CD4-positive, alpha-beta T cell (primary cell): ENCODE measurements at regions not wholly inside any gene's neighbourhood (a gene's known extent, or its start where the extent isn't known, plus 50 kb on each side); places are given as distances from the start of the nearest gene placed in this dataset.

Experiments
- ATAC-seq: fragments of 200-7000 bp; cut with Tn5 transposase; one replicate; pipeline ENCODE4 v1.10.0; 2022; ENCODE audit warnings: mild to moderate bottlenecking; ENCODE audit not compliant: poor library complexity
- CTCF ChIA-PET: fragments of 350-600 bp; sonication (Branson Sonifier 250); formaldehyde crosslinking; loops from one replicate; lab custom pipeline; 2021; ENCODE audit warnings: antibody characterized with exemption, inconsistent platforms; lab: Charles Lee
- POLR2A ChIA-PET: fragments of 350-600 bp; sonication (Branson Sonifier 250); formaldehyde crosslinking; loops from one replicate; lab custom pipeline; 2021; ENCODE audit warnings: antibody characterized with exemption, inconsistent platforms; lab: Charles Lee
- DNase-seq, 14 experiments: peaks; one replicate each; pipeline ENCODE4 v3.0.0-alpha.2; 2013 to 2020; ENCODE audit warnings: mixed read lengths in 2 of 14
- H3K27ac ChIP-seq, 2 donors: one replicate each; pipeline versions ENCODE4 v1.5.1 to v1.7.0; 2013; ENCODE audit warnings: low read length in 2 of 2, low read depth in 1 of 2, mild to moderate bottlenecking in 1 of 2
- H3K27me3 ChIP-seq, 2 experiments: 1 replicate in 1 of 2; 2 replicates in 1 of 2; pipeline versions ENCODE4 v1.6.1 to v1.7.0; 2013; ENCODE audit warnings: low read length in 2 of 2, control low read depth in 1 of 2, mild to moderate bottlenecking in 1 of 2, moderate library complexity in 1 of 2; ENCODE audit not compliant: insufficient read depth in 2 of 2, control insufficient read depth in 1 of 2
- H3K36me3 ChIP-seq: one replicate; pipeline ENCODE4 v1.6.1; 2013; ENCODE audit warnings: low read length, control low read depth; ENCODE audit not compliant: insufficient read depth
- H3K4me1 ChIP-seq: one replicate; pipeline ENCODE4 v1.6.1; 2013; ENCODE audit warnings: low read length, control low read depth; ENCODE audit not compliant: insufficient read depth
- H3K4me3 ChIP-seq: one replicate; pipeline ENCODE4 v1.5.1; 2013; ENCODE audit warnings: mild to moderate bottlenecking, low read length, moderate library complexity
- H3K9me3 ChIP-seq, 2 experiments: 1 replicate in 1 of 2; 2 replicates in 1 of 2; pipeline versions ENCODE4 v1.6.1 to v1.7.0; 2013; ENCODE audit warnings: low read length in 2 of 2, mild to moderate bottlenecking in 2 of 2, control low read depth in 1 of 2, moderate library complexity in 1 of 2; ENCODE audit not compliant: control insufficient read depth in 1 of 2, insufficient read depth in 1 of 2
- H3K27ac Mint-ChIP-seq: one replicate; pipeline ENCODE4 v1.8.0; 2020; ENCODE audit warnings: mixed read lengths
- H3K27me3 Mint-ChIP-seq: one replicate; pipeline ENCODE4 v1.8.0; 2021; ENCODE audit warnings: mixed read lengths
- H3K36me3 Mint-ChIP-seq: one replicate; pipeline ENCODE4 v1.8.0; 2021; ENCODE audit warnings: low read depth, mixed read lengths
- H3K4me1 Mint-ChIP-seq: one replicate; pipeline ENCODE4 v1.8.0; 2021; ENCODE audit warnings: low read depth, mixed read lengths
- H3K4me3 Mint-ChIP-seq: one replicate; pipeline ENCODE4 v1.8.0; 2020; ENCODE audit warnings: mild to moderate bottlenecking, mixed read lengths
- H3K9me3 Mint-ChIP-seq: one replicate; pipeline ENCODE4 v1.8.0; 2020; ENCODE audit warnings: mixed read lengths
- CTCF ChIP-seq: fragments of 200-600 bp; IDR thresholded peaks from one replicate; pipeline ENCODE4 v1.8.0; 2022; ENCODE audit warnings: antibody characterized with exemption, mild to moderate bottlenecking
- intact Hi-C, 2 experiments: fragments of 100-400 bp; cut with DNase I in 1 of 2; cut with micrococcal nuclease in 1 of 2; formaldehyde crosslinking; loops; one replicate each; pipeline versions ENCODE4 v1.15.1 to v1.9.0; 2023 to 2025; cut with DNase I, micrococcal nuclease

- no peak for DNase-seq
- no peaks in the 10 kb centered on the region for H3K4me1 Mint-ChIP-seq
- no peak for TF ChIP-seq CTCF
- no peak overlapping the region for H3K27ac ChIP-seq
- H3K27me3 ChIP-seq: peaks cover 0 to 12% of the 10 kb centered on the region in 2 experiments
- H3K27me3 Mint-ChIP-seq: peaks cover 28% of the 10 kb centered on the region
- H3K9me3 ChIP-seq: no peaks in the 10 kb centered on the region
- no peaks in the 10 kb centered on the region for H3K36me3 ChIP-seq
- no peaks in the 10 kb centered on the region for H3K9me3 Mint-ChIP-seq
- H3K36me3 Mint-ChIP-seq: no peaks in the 10 kb centered on the region
- ATAC-seq: no peak
- intact Hi-C loops: no loop called here
- no peak overlapping the region for H3K27ac Mint-ChIP-seq
- no peak overlapping the region for H3K4me3 ChIP-seq
- POLR2A ChIA-PET: no interaction called here
- H3K4me3 Mint-ChIP-seq: no peak overlapping the region
- CTCF ChIA-PET: interaction anchor here (0.7 kb wide), 1 partner anchor 636 kb away, joined by 3 read pairs; no protein-coding TSS in a partner anchor
- no peaks in the 10 kb centered on the region for H3K4me1 ChIP-seq
These were observed 217.7 kb downstream of the HIPK3 start for GRCh38 chr11:33474866-33475265.

GRCh38 chr11:33471541-33471940, 214.4 kb downstream of the HIPK3 start:
- peaks cover 28% of the 10 kb centered on the region for H3K27me3 Mint-ChIP-seq
- POLR2A ChIA-PET: no interaction called here

GRCh38 chr11:33467966-33468365, 210.8 kb downstream of the HIPK3 start:
- peaks cover 13% of the 10 kb centered on the region for H3K27me3 Mint-ChIP-seq
- no peak overlapping the region for H3K4me3 Mint-ChIP-seq
- H3K27ac ChIP-seq: no peak overlapping the region
- ATAC-seq (no peak), DNase-seq (no peak)
- TF ChIP-seq CTCF: no peak
- peaks cover 0 to 9% of the 10 kb centered on the region in 2 experiments for H3K27me3 ChIP-seq
- no peaks in the 10 kb centered on the region for H3K36me3 Mint-ChIP-seq
- no peaks in the 10 kb centered on the region for H3K9me3 ChIP-seq
- ChIA-PET CTCF (interaction anchor here (1.1 kb wide), 1 partner anchor 11 kb away, joined by 3 read pairs; no protein-coding TSS in a partner anchor), POLR2A (no interaction called here)
- H3K4me1 Mint-ChIP-seq: no peaks in the 10 kb centered on the region
- intact Hi-C loops: no loop called here
- H3K27ac Mint-ChIP-seq: no peak overlapping the region
- no peaks in the 10 kb centered on the region for H3K9me3 Mint-ChIP-seq
- no peaks in the 10 kb centered on the region for H3K4me1 ChIP-seq
- no peak overlapping the region for H3K4me3 ChIP-seq
- H3K36me3 ChIP-seq: no peaks in the 10 kb centered on the region

More at GRCh38 chr11:33471541-33471940, 214.4 kb downstream of the HIPK3 start:
- Histone ChIP-seq H3K36me3 (no peaks in the 10 kb centered on the region), H3K27ac (no peak overlapping the region), H3K9me3 (no peaks in the 10 kb centered on the region), H3K27me3 (peaks cover 0 to 12% of the 10 kb centered on the region in 2 experiments), H3K4me3 (no peak overlapping the region), H3K4me1 (no peaks in the 10 kb centered on the region)
- CTCF ChIA-PET: no interaction called here
- ATAC-seq (no peak), DNase-seq (no peak)
- intact Hi-C loops: no loop called here
- no peak overlapping the region for H3K4me3 Mint-ChIP-seq
- no peaks in the 10 kb centered on the region for H3K9me3 Mint-ChIP-seq
- no peak overlapping the region for H3K27ac Mint-ChIP-seq
- no peaks in the 10 kb centered on the region for H3K4me1 Mint-ChIP-seq
- H3K36me3 Mint-ChIP-seq: no peaks in the 10 kb centered on the region
- TF ChIP-seq CTCF: no peak
